Aorta (tissue), 5 donors: ENCODE measurements at regions not wholly inside any gene's neighbourhood (a gene's known extent, or its start where the extent isn't known, plus 50 kb on each side); places are given as distances from the start of the nearest gene placed in this dataset.
"Not testable (repeated sequence)": the region's sequence is repeated elsewhere in the genome, so short reads cannot be mapped to it uniquely, and the experiment has no call there.

Source experiments
- ATAC-seq: fragments of 200-7000 bp; cut with Tn5 transposase; one replicate; pipeline ENCODE4 v1.9.1; 2022; ENCODE audit warnings: moderate library complexity; ENCODE audit not compliant: low FRiP score
- DNase-seq, 2 donors: peaks; one replicate each; pipeline ENCODE4 v3.0.0-alpha.2; 2020
- H3K27ac ChIP-seq, 2 donors: one replicate each; pipeline ENCODE4 v1.5.1; 2013; ENCODE audit warnings: low read length in 2 of 2, mild to moderate bottlenecking in 2 of 2, moderate library complexity in 2 of 2, control low read depth in 1 of 2, inconsistent platforms in 1 of 2, low read depth in 1 of 2
- H3K27me3 ChIP-seq, 2 donors: one replicate each; pipeline ENCODE4 v1.6.1; 2013; ENCODE audit warnings: control low read depth in 1 of 2, low read length in 1 of 2, mild to moderate bottlenecking in 1 of 2, moderate library complexity in 1 of 2; ENCODE audit not compliant: insufficient read depth in 2 of 2, control insufficient read depth in 1 of 2
- H3K36me3 ChIP-seq, 2 donors: one replicate each; pipeline ENCODE4 v1.6.1; 2013; ENCODE audit warnings: control low read depth in 1 of 2, low read length in 1 of 2, mild to moderate bottlenecking in 1 of 2; ENCODE audit not compliant: insufficient read depth in 2 of 2, control insufficient read depth in 1 of 2
- H3K4me1 ChIP-seq, 2 donors: one replicate each; pipeline ENCODE4 v1.6.1; 2013; ENCODE audit warnings: low read length in 2 of 2, control low read depth in 1 of 2, mild to moderate bottlenecking in 1 of 2, moderate library complexity in 1 of 2; ENCODE audit not compliant: insufficient read depth in 2 of 2, control insufficient read depth in 1 of 2
- H3K4me3 ChIP-seq, 2 donors: one replicate each; pipeline ENCODE4 v1.5.1; 2013; ENCODE audit warnings: low read length in 2 of 2, control low read depth in 1 of 2, mild to moderate bottlenecking in 1 of 2
- H3K9me3 ChIP-seq: one replicate; pipeline ENCODE4 v1.6.1; 2013; ENCODE audit warnings: mild to moderate bottlenecking, low read length; ENCODE audit not compliant: control insufficient read depth
- WGBS, 2 donors: extraction: QIAGEN DNeasy Blood & Tissue Kit; methylation state at CpG; one replicate each; pipeline ENCODE4 v1.1.7; 2013; 5-methylcytosine and 5-hydroxymethylcytosine counted together
- intact Hi-C, 2 donors: fragments of 100-400 bp; cut with DNase I; formaldehyde crosslinking; loops; one replicate each; pipeline versions ENCODE4 v1.14.2 to v1.15.0; 2022
- donor health status: healthy with polysubstance abuse.
- donor health status: Bipolar disorder and iron deficiency.
- donor health status: DM: no; HTN: no; CAD: no.
- donor health status: DM: no; HTN: no; CAD: no.
- donor health status: DM: yes; HTN: yes; CAD: no.

GRCh38 chr10:38333699-38334098 lies 239.6 kb downstream of the ZNF37A start:
- H3K27ac ChIP-seq, H3K36me3 ChIP-seq, DNase-seq, intact Hi-C loops, H3K9me3 ChIP-seq, H3K27me3 ChIP-seq, H3K4me3 ChIP-seq, ATAC-seq, H3K4me1 ChIP-seq: not testable (repeated sequence)
- 40 to 63% methylated on average over 3 of the region's 4 CpGs for WGBS, 2 donors

- WGBS, 2 donors = 13 to 32% methylated on average over 1 of the region's 1 CpG
- ATAC-seq, H3K27ac ChIP-seq: not testable (repeated sequence)
These were observed 256.5 kb downstream of the ZNF37A start for GRCh38 chr10:38350645-38351044.

DNA sequence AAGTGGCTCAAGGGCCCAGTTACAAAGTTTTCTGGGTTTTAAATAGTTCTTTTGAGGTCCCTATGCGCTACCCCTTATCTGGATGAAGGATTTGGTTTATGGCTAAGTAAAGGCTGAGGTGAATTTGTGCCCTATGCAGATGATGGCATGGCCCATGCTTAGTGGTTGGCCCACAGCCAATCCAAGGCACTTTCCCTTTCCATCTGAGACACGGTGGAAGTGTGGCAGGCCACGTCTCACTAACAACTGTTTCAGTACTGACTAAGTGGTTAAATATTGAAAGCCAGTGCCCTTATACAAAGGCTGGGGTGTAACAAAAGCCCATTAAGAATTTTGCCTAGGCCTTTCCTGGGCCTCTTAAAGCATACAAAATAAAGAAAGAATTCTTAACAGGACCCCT lies 260.3 kb downstream of the ZNF37A start:
- H3K9me3 ChIP-seq, H3K27ac ChIP-seq, intact Hi-C loops, H3K4me1 ChIP-seq, H3K27me3 ChIP-seq, ATAC-seq, H3K36me3 ChIP-seq, H3K4me3 ChIP-seq, DNase-seq: not testable (repeated sequence)
- 50 to 74% methylated on average over 3 of the region's 3 CpGs for WGBS, 2 donors

More at GRCh38 chr10:38350645-38351044, 256.5 kb downstream of the ZNF37A start:
- H3K9me3 ChIP-seq, H3K27me3 ChIP-seq, intact Hi-C loops, DNase-seq, H3K36me3 ChIP-seq, H3K4me1 ChIP-seq, H3K4me3 ChIP-seq: not testable (repeated sequence)

- ATAC-seq (peak; percentile 100), DNase-seq (peak; percentile 85 to 91)
- H3K4me1 ChIP-seq, H3K36me3 ChIP-seq, H3K9me3 ChIP-seq, intact Hi-C loops, H3K27me3 ChIP-seq: not testable (repeated sequence)
- peak overlapping the region; percentile 14 to 76 for H3K4me3 ChIP-seq
- peak overlapping the region; percentile 82 to 98 for H3K27ac ChIP-seq
- 3 to 6% methylated on average over 27 to 38 of the region's 41 CpGs for WGBS, 2 donors
These were observed 261.9 kb downstream of the ZNF37A start for GRCh38 chr10:38355911-38356526.

GRCh38 chr10:38356527-38356926 lies 262.4 kb downstream of the ZNF37A start:
- DNase-seq, H3K9me3 ChIP-seq, intact Hi-C loops, H3K4me1 ChIP-seq, H3K36me3 ChIP-seq, H3K27me3 ChIP-seq: not testable (repeated sequence)
- Histone ChIP-seq H3K27ac (peak overlapping the region in 1 of 2 donors; percentile 98), H3K4me3 (peak overlapping the region; percentile 14 to 76)
- 6 to 8% methylated on average over 7 to 13 of the region's 16 CpGs for WGBS, 2 donors
- ATAC-seq = peak; percentile 69

DNA sequence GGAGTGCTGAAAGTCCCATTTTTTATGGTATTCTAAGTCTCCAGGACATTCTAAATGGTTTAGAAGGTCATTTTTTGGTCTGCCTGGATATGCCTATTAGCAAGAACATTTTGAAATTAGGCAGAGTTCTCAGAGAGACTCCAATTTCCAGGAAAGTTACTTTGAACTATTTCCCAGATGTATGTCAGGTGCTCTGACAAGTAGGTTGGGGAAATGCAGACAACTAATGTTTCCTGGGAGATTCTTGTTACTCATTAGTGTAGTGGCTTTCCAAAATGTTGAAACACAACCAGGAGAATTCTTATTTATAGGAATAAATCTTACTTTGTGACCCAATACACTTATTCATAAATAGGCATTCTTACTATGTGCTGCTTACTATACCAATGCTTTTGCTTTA lies 268.4 kb downstream of the ZNF37A start:
- ATAC-seq, H3K27ac ChIP-seq, H3K4me1 ChIP-seq, H3K27me3 ChIP-seq, H3K36me3 ChIP-seq, intact Hi-C loops, DNase-seq, H3K4me3 ChIP-seq, H3K9me3 ChIP-seq: not testable (repeated sequence)

DNA sequence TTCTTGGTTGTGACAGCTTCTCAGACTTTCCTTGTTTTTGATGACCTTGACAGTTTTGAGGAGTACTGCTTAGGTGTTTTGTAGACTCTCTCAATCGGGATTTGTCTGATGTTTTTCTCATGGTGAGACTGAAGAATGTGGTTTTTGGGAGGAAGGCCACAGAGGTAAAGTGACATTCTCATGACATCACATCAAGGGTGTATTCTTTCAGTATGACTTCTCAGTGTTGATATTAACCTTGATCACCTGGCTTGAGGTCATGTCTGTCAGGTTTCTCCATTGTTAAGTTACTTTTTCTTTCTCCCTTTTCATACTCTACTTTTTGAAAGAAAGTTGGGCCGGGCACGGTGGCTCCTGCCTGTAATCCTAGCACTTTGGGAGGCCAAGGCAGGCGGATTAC lies 269.9 kb downstream of the ZNF37A start:
- not testable (repeated sequence) for H3K27me3 ChIP-seq
- WGBS, 2 donors = 92 to 97% methylated on average over 3 of the region's 4 CpGs

GRCh38 chr10:38365917-38366316 lies 271.8 kb downstream of the ZNF37A start:
- H3K27me3 ChIP-seq, H3K4me3 ChIP-seq, H3K36me3 ChIP-seq, H3K27ac ChIP-seq, intact Hi-C loops, H3K9me3 ChIP-seq, DNase-seq, H3K4me1 ChIP-seq: not testable (repeated sequence)
- WGBS, 2 donors = 44 to 50% methylated on average over 5 of the region's 5 CpGs
- peak; percentile 56 for ATAC-seq

More for the DNA sequence above, 269.9 kb downstream of the ZNF37A start:
- intact Hi-C loops, H3K4me1 ChIP-seq, H3K4me3 ChIP-seq, H3K36me3 ChIP-seq, H3K27ac ChIP-seq, ATAC-seq, H3K9me3 ChIP-seq, DNase-seq: not testable (repeated sequence)

GRCh38 chr10:38383800-38384199 lies 289.7 kb downstream of the ZNF37A start:
- ATAC-seq, intact Hi-C loops: not testable (repeated sequence)

More at GRCh38 chr10:38383800-38384199, 289.7 kb downstream of the ZNF37A start:
- H3K27ac ChIP-seq, H3K9me3 ChIP-seq, H3K27me3 ChIP-seq, H3K4me1 ChIP-seq, DNase-seq, H3K36me3 ChIP-seq, H3K4me3 ChIP-seq: not testable (repeated sequence)
- 15 to 22% methylated on average over 2 of the region's 2 CpGs for WGBS, 2 donors
